ENCODE measurements at regions not wholly inside any gene's neighbourhood (a gene's known extent, or its start where the extent isn't known, plus 50 kb on each side); places are given as distances from the start of the nearest gene placed in this dataset.

DNA sequence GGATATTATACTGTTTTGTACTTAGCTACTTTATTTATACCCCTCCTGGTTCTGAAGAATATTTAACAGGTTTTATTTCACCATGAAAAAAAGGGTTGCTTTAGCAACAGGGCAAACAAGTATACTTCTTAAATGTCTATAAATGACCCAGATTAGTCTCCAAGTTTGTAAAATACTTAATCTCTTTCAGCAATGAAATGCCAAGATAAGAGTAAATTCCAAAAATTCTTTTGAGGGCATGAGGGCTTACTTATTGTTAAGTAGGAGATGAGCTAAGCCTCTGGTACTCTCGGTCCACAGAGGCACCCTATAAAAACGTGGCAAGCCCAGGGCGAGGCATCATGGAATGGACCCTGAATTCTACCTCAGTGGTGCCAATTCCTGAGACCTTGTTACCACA, 264.8 kb upstream of the NSMCE3 start:
- WGBS (ENCODE audit: extremely low coverage, insufficient read length, low lambda C conversion rate), result no CpG with 5 or more reads among the region's 3 CpGs
- no peak overlapping the region for H3K27ac Mint-ChIP-seq
- H2BK12ac ChIP-seq (ENCODE audit: insufficient read length, low read depth, low read length), result no peak overlapping the region

More for the DNA sequence above, 264.8 kb upstream of the NSMCE3 start:
- Histone ChIP-seq H2BK120ac (ENCODE audit: low read depth, low read length, poor library complexity, severe bottlenecking) (no peak overlapping the region), H3K27ac (ENCODE audit: insufficient read length, low read depth, low read length) (peak overlapping the region; percentile 20), H2AK5ac (ENCODE audit: insufficient read length, low read length) (no peak overlapping the region), H3K4me1 (ENCODE audit: insufficient read depth, low read length) (peaks cover 15% of the 10 kb centered on the region), H2BK5ac (ENCODE audit: insufficient read length, low read length) (no peak overlapping the region), H2AFZ (ENCODE audit: low read length) (no peak overlapping the region), H3K18ac (ENCODE audit: insufficient read length, low read depth, low read length) (no peak overlapping the region), H3K4me2 (ENCODE audit: insufficient read depth, insufficient read length, low read length) (no peak overlapping the region), H2BK20ac (ENCODE audit: low read depth, low read length, poor library complexity, severe bottlenecking) (no peak overlapping the region), H4K91ac (ENCODE audit: insufficient read length, low read depth, low read length) (no peak overlapping the region), H3K23me2 (ENCODE audit: insufficient read length, low read depth, low read length, poor library complexity, severe bottlenecking) (no peaks in the 10 kb centered on the region), H3K23ac (ENCODE audit: insufficient read length, low read depth, low read length) (no peak overlapping the region), H3K27me3 (ENCODE audit: insufficient read depth, low read length) (no peaks in the 10 kb centered on the region), H3K14ac (ENCODE audit: insufficient read depth, low read length) (no peak overlapping the region), H2BK15ac (ENCODE audit: low read depth, low read length) (no peak overlapping the region), H3K4ac (ENCODE audit: low read depth, low read length) (no peak overlapping the region), H4K20me1 (ENCODE audit: control insufficient read depth, insufficient read depth, insufficient read length) (peaks cover 3% of the 10 kb centered on the region), H3K9me3 (ENCODE audit: control insufficient read depth, low read depth, low read length) (no peaks in the 10 kb centered on the region), H4K8ac (replicated peaks; ENCODE audit: insufficient read length, low read depth, low read length) (no peak overlapping the region), H3K56ac (ENCODE audit: insufficient read length, low read depth, low read length) (no peak overlapping the region), H3K9ac (ENCODE audit: extremely low read depth, insufficient read length, low read length) (no peak overlapping the region), H3T11ph (ENCODE audit: low read length) (no peak overlapping the region), H3K79me2 (ENCODE audit: insufficient read depth, low read length) (no peaks in the 10 kb centered on the region; the same call in 1 of the 2 replicates), H4K5ac (ENCODE audit: insufficient read length, low read depth, low read length) (no peak overlapping the region), H3K79me1 (ENCODE audit: insufficient read depth, low read depth, low read length, poor library complexity, severe bottlenecking) (no peaks in the 10 kb centered on the region)
- Mint-ChIP-seq H3K9me3 (no peaks in the 10 kb centered on the region), H3K4me3 (no peak overlapping the region), H3K27me3 (ENCODE audit: low read depth) (no peaks in the 10 kb centered on the region), H3K4me1 (peaks cover 38 to 43% of the 10 kb centered on the region in 2 experiments), H3K36me3 (ENCODE audit: insufficient read depth in 1 of 3, low read depth in 3 of 3) (no peaks in the 10 kb centered on the region)
- no peak for DNase-seq
- no peak for TF ChIP-seq CTCF (conservative IDR thresholded peaks at IDR 0.05)

Data from H9 (cell line).